HG03039 (cell line): ENCODE measurements at regions not wholly inside any gene's neighbourhood (a gene's known extent, or its start where the extent isn't known, plus 50 kb on each side); places are given as distances from the start of the nearest gene placed in this dataset.

Experiments used
- ATAC-seq: cut with Tn5 transposase; IDR thresholded peaks from one replicate; pipeline ENCODE4 v1.9.1; 2021; ENCODE audit warnings: mild to moderate bottlenecking, moderate library complexity; ENCODE audit not compliant: unreplicated experiment

GRCh38 chr13:107291875-107292274 lies 723.9 kb upstream of the ARGLU1 start:
- no peak for ATAC-seq

GRCh38 chr13:107289540-107289939 lies 721.6 kb upstream of the ARGLU1 start:
- ATAC-seq = no peak

- no peak for ATAC-seq
Observed at GRCh38 chr13:107284173-107284572, 716.2 kb upstream of the ARGLU1 start.

GRCh38 chr13:107277911-107278310 lies 710.0 kb upstream of the ARGLU1 start:
- ATAC-seq = no peak

- ATAC-seq = no peak
Observed at GRCh38 chr13:107276936-107277335, 709.0 kb upstream of the ARGLU1 start.

GRCh38 chr13:107275945-107276614 lies 708.1 kb upstream of the ARGLU1 start:
- no peak for ATAC-seq

- no peak for ATAC-seq
Observed at GRCh38 chr13:107275312-107275711, 707.4 kb upstream of the ARGLU1 start.

GRCh38 chr13:107271227-107271626 lies 703.3 kb upstream of the ARGLU1 start:
- no peak for ATAC-seq

GRCh38 chr13:107266657-107267056 lies 698.7 kb upstream of the ARGLU1 start:
- no peak for ATAC-seq

- no peak for ATAC-seq
Observed at GRCh38 chr13:107258599-107259187, 690.8 kb upstream of the ARGLU1 start.

- no peak for ATAC-seq
Observed at GRCh38 chr13:107254392-107254791, 686.5 kb upstream of the ARGLU1 start.

GRCh38 chr13:107252428-107252827 lies 684.5 kb upstream of the ARGLU1 start:
- no peak for ATAC-seq

GRCh38 chr13:107252021-107252420 lies 684.1 kb upstream of the ARGLU1 start:
- no peak for ATAC-seq

GRCh38 chr13:107251341-107251740 lies 683.4 kb upstream of the ARGLU1 start:
- no peak for ATAC-seq

- no peak for ATAC-seq
Observed at GRCh38 chr13:107250628-107251027, 682.7 kb upstream of the ARGLU1 start.

- no peak for ATAC-seq
Observed at GRCh38 chr13:107244241-107244640, 676.3 kb upstream of the ARGLU1 start.

GRCh38 chr13:107242138-107242537 lies 674.2 kb upstream of the ARGLU1 start:
- no peak for ATAC-seq

GRCh38 chr13:107241381-107241780 lies 673.4 kb upstream of the ARGLU1 start:
- ATAC-seq = no peak

- ATAC-seq = no peak
Observed at GRCh38 chr13:107239213-107239612, 671.3 kb upstream of the ARGLU1 start.

- ATAC-seq = no peak
Observed at GRCh38 chr13:107238262-107238981, 670.5 kb upstream of the ARGLU1 start.

- no peak for ATAC-seq
Observed at GRCh38 chr13:107234319-107235073, 666.6 kb upstream of the ARGLU1 start.
